Ectodermal cell (in vitro differentiated cells): ENCODE measurements at regions not wholly inside any gene's neighbourhood (a gene's known extent, or its start where the extent isn't known, plus 50 kb on each side); places are given as distances from the start of the nearest gene placed in this dataset.
"Not testable (repeated sequence)": the region's sequence is repeated elsewhere in the genome, so short reads cannot be mapped to it uniquely, and the experiment has no call there.

Experiments used
- H3K27ac ChIP-seq: 2 replicates; pipeline ENCODE4 v1.7.0; 2013; ENCODE audit warnings: mild to moderate bottlenecking, low read depth, low read length; ENCODE audit not compliant: insufficient read depth, poor library complexity, severe bottlenecking
- H3K27me3 ChIP-seq: 2 replicates; pipeline ENCODE4 v1.7.0; 2013; ENCODE audit warnings: mild to moderate bottlenecking, low read length; ENCODE audit not compliant: insufficient read depth, control insufficient read depth, poor library complexity, severe bottlenecking
- H3K36me3 ChIP-seq: one replicate; pipeline ENCODE4 v1.7.0; 2013; ENCODE audit warnings: low read length; ENCODE audit not compliant: control insufficient read depth, insufficient read depth
- H3K4me1 ChIP-seq: one replicate; pipeline ENCODE4 v1.7.0; 2013; ENCODE audit warnings: low read length; ENCODE audit not compliant: control insufficient read depth, insufficient read depth
- H3K4me3 ChIP-seq: 2 replicates; pipeline ENCODE4 v1.7.0; 2013; ENCODE audit warnings: low read depth, low read length, control low read depth; ENCODE audit not compliant: insufficient read depth
- H3K9me3 ChIP-seq: 2 replicates; pipeline ENCODE4 v1.7.0; 2013; ENCODE audit warnings: mild to moderate bottlenecking, low read length, moderate library complexity; ENCODE audit not compliant: control insufficient read depth
- WGBS, 2 experiments: methylation state at CpG; one replicate each; pipeline ENCODE4 v1.1.7; 2013; ENCODE audit warnings: missing lambda C conversion rate in 2 of 2; 5-methylcytosine and 5-hydroxymethylcytosine counted together

DNA sequence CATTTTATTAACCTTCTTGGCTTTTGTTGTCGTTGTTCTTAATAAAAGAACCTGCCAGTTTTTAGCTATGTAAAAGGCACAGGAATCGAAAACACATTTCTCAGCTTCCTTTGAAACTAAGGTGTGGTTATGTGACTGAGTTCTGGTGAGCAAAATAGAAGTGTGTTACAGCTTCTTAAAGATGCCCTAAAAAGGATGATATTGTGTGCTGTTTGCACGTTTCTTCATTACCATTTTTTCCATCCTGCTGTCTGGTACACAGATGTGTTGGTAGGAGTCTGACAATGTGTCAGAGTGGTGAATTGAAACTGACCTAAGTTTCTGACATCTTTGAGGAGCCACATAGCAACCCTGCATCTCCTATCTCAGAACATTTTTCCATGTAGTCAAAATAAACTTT, 380.6 kb downstream of the SUCLG1 start:
- Histone ChIP-seq H3K9me3 (no peaks in the 10 kb centered on the region), H3K4me1 (no peaks in the 10 kb centered on the region), H3K36me3 (no peaks in the 10 kb centered on the region), H3K27me3 (no peaks in the 10 kb centered on the region), H3K4me3 (no peak overlapping the region), H3K27ac (no peak overlapping the region)
- 93 to 98% methylated on average over 3 of the region's 3 CpGs for WGBS, 2 experiments

DNA sequence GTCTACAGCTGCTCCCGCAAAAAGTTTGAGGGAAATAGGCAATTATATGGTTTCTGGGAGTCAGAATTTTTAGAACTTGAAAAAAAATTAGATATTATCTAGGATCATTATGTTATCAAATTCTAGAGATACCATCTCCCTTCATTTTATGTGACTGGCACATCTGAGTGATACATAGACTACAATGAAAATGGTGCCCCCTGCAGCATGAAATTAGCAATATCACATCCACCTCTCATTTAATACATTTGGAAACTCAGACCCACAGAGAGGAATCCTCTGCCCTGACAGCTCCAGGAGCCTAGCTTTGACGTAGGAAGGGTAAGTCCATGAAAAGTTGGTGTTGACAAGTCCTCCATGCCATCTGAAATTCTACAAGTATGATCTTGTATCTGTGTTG, 381.6 kb downstream of the SUCLG1 start:
- H3K27ac ChIP-seq: no peak overlapping the region
- H3K4me3 ChIP-seq: no peak overlapping the region
- H3K27me3 ChIP-seq: no peaks in the 10 kb centered on the region
- no peaks in the 10 kb centered on the region for H3K4me1 ChIP-seq
- no peaks in the 10 kb centered on the region for H3K36me3 ChIP-seq
- WGBS, 2 experiments: 77 to 80% methylated on average over 2 of the region's 2 CpGs
- no peaks in the 10 kb centered on the region for H3K9me3 ChIP-seq

DNA sequence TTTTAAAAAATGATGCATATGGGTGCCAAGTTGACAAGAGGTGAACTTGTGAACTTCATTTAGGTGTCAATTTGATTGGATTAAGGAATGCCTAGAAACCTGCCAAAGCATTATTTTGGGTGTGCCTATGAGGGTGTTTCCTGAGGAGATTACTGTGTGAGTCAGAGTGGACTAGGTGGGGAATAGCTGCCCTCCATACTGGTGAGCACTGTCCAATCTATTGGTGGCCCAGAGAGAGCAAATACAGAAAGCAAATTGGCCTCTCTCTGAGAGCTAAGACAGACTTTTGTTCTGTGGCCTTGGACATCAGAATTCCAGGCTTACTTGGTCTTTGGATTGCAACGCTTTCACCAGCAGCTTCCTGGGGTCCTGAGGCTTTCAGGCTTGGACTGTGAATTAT, 388.0 kb downstream of the SUCLG1 start:
- no peaks in the 10 kb centered on the region for H3K4me1 ChIP-seq
- no peaks in the 10 kb centered on the region for H3K36me3 ChIP-seq
- no peak overlapping the region for H3K4me3 ChIP-seq
- 93 to 94% methylated on average over 1 of the region's 1 CpG for WGBS, 2 experiments
- H3K9me3 ChIP-seq: no peaks in the 10 kb centered on the region
- H3K27ac ChIP-seq: no peak overlapping the region
- no peaks in the 10 kb centered on the region for H3K27me3 ChIP-seq

DNA sequence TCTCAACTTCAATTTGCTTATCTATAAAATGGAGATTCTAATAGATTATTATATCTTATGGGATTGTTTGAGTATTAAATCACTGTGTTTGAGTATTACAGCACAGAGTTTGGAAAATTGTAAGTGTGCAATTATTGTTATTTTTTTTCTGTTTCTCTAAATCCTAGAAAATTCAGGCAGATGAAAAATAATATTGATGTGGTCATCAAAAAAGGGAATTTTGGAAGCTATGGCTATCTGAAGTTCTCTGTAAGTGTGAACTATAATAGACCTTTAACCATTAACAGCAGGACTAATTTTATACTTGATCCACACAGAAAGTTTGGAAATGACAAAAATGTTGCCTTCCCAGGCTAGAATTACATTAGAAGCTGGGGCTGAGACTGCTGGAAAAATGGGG, 393.2 kb downstream of the SUCLG1 start:
- H3K4me1 ChIP-seq: no peaks in the 10 kb centered on the region

DNA sequence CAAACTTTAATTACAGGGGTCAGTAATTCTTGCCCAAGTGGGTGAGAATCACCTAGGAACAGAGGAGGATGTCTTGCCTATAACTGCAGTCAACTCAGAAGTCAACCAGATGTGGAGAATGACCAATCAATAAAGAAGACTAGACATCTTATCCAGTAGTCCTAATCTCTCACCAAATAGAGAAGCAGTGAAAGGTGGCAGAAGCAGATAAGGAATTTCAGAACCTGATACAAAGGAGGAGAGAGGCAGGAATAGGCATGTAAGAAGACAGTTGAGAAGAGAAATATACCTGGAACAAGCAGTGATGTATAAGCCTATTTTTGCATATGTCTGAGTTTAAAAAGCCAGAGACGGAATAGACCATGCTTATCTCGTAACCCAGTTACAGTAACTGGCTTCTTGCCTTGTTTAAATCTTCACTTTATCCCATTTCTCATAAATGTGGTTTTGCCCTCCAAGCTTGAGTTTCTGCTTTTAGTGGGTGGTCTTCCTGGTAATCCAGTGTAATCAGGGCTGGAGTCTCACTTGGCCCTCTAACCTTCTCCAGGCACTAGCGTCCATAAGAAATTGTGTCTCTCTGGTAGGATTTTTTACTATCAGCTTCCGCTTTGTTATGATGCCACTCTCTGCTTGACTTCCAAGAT, 401.0 kb downstream of the SUCLG1 start:
- Histone ChIP-seq H3K36me3 (no peaks in the 10 kb centered on the region), H3K27ac (no peak overlapping the region), H3K4me3 (no peak overlapping the region), H3K27me3 (no peaks in the 10 kb centered on the region), H3K9me3 (no peaks in the 10 kb centered on the region), H3K4me1 (no peaks in the 10 kb centered on the region)
- 94 to 96% methylated on average over 4 of the region's 4 CpGs for WGBS, 2 experiments

More for the DNA sequence above, 393.2 kb downstream of the SUCLG1 start:
- no peaks in the 10 kb centered on the region for H3K27me3 ChIP-seq
- no peak overlapping the region for H3K27ac ChIP-seq
- H3K9me3 ChIP-seq: no peaks in the 10 kb centered on the region
- no peak overlapping the region for H3K4me3 ChIP-seq
- H3K36me3 ChIP-seq: no peaks in the 10 kb centered on the region

DNA sequence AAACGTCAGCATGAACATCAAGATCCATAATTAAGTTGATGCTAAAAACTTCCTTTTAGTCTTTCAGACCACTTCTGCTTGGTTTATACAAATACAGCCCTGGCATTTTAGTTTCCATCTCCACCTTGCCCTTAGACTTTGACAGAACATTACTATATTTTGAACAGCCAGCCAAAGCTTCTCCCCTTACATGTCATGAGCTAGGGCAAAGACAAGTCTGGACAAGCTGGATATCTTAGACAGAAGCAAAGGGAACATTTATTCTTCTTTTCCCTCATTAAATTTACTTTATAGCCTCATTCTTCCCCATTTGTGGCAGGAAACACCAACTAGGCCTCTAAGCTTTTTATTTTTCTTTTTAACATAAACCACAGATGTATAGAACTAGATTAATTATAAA, 403.3 kb downstream of the SUCLG1 start:
- Histone ChIP-seq H3K27ac (no peak overlapping the region), H3K4me1 (no peaks in the 10 kb centered on the region), H3K9me3 (no peaks in the 10 kb centered on the region), H3K27me3 (no peaks in the 10 kb centered on the region), H3K36me3 (no peaks in the 10 kb centered on the region), H3K4me3 (no peak overlapping the region)
- WGBS, 2 experiments: 82 to 92% methylated on average over 1 of the region's 1 CpG

DNA sequence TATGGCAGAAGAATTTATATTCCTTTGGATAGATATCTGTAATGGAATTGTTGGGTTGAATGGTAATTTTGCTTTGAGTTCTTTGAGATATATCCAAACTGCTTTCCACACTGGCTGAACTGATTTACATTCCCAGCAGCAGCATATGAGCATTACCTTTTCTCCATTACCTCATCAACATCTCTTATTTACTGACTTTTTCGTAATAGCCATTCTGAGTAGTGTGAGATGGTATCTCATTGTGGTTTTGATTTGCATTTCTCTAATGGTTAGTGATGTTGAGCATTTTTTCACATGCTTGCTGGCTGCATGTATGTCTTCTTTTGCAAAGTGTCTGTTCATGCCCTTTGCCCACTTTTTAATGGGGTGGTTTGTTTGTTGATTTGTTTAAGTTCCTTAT, 404.5 kb downstream of the SUCLG1 start:
- H3K4me1 ChIP-seq, H3K9me3 ChIP-seq, H3K27ac ChIP-seq, H3K27me3 ChIP-seq, H3K4me3 ChIP-seq, H3K36me3 ChIP-seq: not testable (repeated sequence)
- 86 to 100% methylated on average over 1 of the region's 1 CpG for WGBS, 2 experiments

DNA sequence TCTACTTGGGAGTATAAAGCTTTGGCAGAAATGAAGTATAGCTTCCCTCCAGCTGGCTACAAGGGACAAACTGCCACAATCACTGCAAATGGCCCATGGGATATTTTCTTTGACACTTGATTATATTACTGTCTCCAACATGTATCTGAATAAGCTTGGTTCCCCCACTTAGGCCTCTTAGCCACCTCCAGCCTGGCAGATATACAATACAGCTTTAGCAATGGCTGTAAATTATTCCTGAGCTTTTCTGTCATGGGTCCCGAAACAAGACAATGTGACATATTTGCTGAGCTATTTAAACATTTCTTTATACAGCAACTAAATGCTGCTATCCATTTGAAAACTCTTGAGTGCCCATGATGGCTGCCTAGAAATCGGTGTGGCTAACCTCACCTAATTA, 406.2 kb downstream of the SUCLG1 start:
- Histone ChIP-seq H3K4me1 (no peaks in the 10 kb centered on the region), H3K27ac (no peak overlapping the region), H3K4me3 (no peak overlapping the region), H3K27me3 (no peaks in the 10 kb centered on the region), H3K36me3 (no peaks in the 10 kb centered on the region), H3K9me3 (no peaks in the 10 kb centered on the region)
- 64 to 69% methylated on average over 2 of the region's 2 CpGs for WGBS, 2 experiments

DNA sequence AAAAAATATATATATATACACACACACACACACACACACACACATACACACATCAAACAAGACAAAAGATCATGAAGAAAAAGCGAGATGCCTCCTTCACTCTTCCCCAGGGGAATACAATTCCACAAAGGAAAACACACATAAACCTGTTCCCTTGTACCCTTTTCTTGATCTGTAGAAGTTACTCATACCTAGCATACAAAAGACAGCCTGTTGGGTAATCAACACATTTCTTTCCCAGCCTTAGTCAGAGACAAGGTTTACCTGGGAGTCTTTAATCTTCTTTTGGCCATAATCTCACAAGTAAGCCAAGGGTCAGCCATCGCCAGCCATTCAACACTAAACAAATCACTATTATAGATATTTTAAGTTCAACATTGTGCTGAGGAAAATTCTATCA, 407.0 kb downstream of the SUCLG1 start:
- no peak overlapping the region for H3K27ac ChIP-seq
- WGBS, 2 experiments: 88 to 96% methylated on average over 1 to 2 of the region's 2 CpGs

DNA sequence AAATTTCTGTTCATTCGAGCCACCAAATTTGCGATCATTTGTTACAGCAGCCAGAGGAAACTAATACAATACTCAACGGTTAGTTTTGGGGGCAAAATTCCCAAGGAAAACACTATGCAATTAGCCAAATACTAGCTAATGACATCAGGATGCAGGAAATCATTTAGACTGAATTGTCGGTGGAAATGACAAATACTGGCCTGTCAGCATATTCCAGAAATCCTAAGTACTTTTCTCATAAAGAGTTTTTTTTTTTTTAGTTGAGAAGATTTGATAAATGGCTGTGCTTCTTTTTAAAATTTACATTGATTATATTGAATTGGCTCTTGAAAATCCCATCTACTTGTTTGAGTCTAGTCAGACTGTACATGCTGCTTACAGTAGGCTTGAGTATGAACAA, 410.1 kb downstream of the SUCLG1 start:
- H3K36me3 ChIP-seq: no peaks in the 10 kb centered on the region
- H3K27me3 ChIP-seq: no peaks in the 10 kb centered on the region
- H3K27ac ChIP-seq: no peak overlapping the region
- H3K4me1 ChIP-seq: no peaks in the 10 kb centered on the region
- 95 to 98% methylated on average over 4 of the region's 4 CpGs for WGBS, 2 experiments
- H3K4me3 ChIP-seq: no peak overlapping the region
- H3K9me3 ChIP-seq: no peaks in the 10 kb centered on the region

More for the DNA sequence above, 407.0 kb downstream of the SUCLG1 start:
- Histone ChIP-seq H3K27me3 (no peaks in the 10 kb centered on the region), H3K9me3 (no peaks in the 10 kb centered on the region), H3K4me1 (no peaks in the 10 kb centered on the region), H3K36me3 (no peaks in the 10 kb centered on the region), H3K4me3 (no peak overlapping the region)

DNA sequence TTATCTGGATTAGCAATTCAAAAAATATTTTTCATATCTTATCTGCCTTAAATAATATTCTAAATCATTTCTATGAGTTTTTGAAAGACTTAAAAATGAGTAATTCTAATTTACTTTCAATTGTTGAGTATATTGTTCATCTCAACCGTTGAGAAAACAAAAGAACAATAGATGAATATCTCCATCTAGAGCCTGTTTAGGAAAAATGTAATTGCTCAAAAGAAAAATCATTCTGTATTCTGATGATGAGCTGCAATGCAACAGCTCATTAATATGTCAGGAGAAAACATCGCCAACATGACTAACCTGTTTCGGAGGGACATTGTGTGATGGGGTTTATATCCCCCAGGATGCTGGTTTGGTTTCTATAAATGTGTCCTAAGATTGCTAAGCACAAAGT, 417.6 kb downstream of the SUCLG1 start:
- Histone ChIP-seq H3K4me3 (no peak overlapping the region), H3K27me3 (no peaks in the 10 kb centered on the region), H3K27ac (no peak overlapping the region), H3K9me3 (no peaks in the 10 kb centered on the region), H3K4me1 (no peaks in the 10 kb centered on the region), H3K36me3 (no peaks in the 10 kb centered on the region)
- WGBS, 2 experiments: 96 to 97% methylated on average over 2 to 3 of the region's 3 CpGs
